Lung (tissue), 11 donors: ENCODE measurements at regions not wholly inside any gene's neighbourhood (a gene's known extent, or its start where the extent isn't known, plus 50 kb on each side); places are given as distances from the start of the nearest gene placed in this dataset.
"Not testable (repeated sequence)": the region's sequence is repeated elsewhere in the genome, so short reads cannot be mapped to it uniquely, and the experiment has no call there.

ENCODE experiments used
- ATAC-seq: fragments of 200-7000 bp; cut with Tn5 transposase; one replicate; pipeline ENCODE4 v1.9.1; 2020; ENCODE audit warnings: moderate number of reproducible peaks; ENCODE audit not compliant: insufficient read depth, low FRiP score
- DNase-seq, 3 donors: peaks; one replicate each; pipeline ENCODE4 v3.0.0-alpha.2; 2013 to 2017
- H3K27ac ChIP-seq, 2 donors: one replicate each; pipeline ENCODE4 v1.5.1; 2013; ENCODE audit warnings: mild to moderate bottlenecking in 2 of 2, moderate library complexity in 2 of 2, control low read depth in 1 of 2, inconsistent platforms in 1 of 2, low read depth in 1 of 2, low read length in 1 of 2
- H3K27me3 ChIP-seq, 3 donors: one replicate each; pipeline ENCODE4 v1.5.1; 2013; ENCODE audit warnings: low read length in 2 of 3; ENCODE audit not compliant: control insufficient read depth in 3 of 3, insufficient read depth in 3 of 3
- H3K36me3 ChIP-seq, 4 donors: one replicate each; pipeline ENCODE4 v1.5.1; 2013; ENCODE audit warnings: low read length in 4 of 4, mild to moderate bottlenecking in 1 of 4, moderate library complexity in 1 of 4; ENCODE audit not compliant: control insufficient read depth in 4 of 4, insufficient read depth in 4 of 4
- H3K4me1 ChIP-seq, 5 donors: one replicate each; pipeline ENCODE4 v1.5.1; 2013; ENCODE audit warnings: low read length in 5 of 5, mild to moderate bottlenecking in 2 of 5, moderate library complexity in 1 of 5; ENCODE audit not compliant: control insufficient read depth in 5 of 5, insufficient read depth in 5 of 5
- H3K4me3 ChIP-seq: one replicate; pipeline ENCODE4 v1.5.1; 2013; ENCODE audit warnings: mild to moderate bottlenecking, control low read depth, moderate library complexity
- H3K9ac ChIP-seq, 2 donors: one replicate each; pipeline ENCODE4 v1.5.1; 2013; ENCODE audit warnings: low read length in 2 of 2, control low read depth in 1 of 2; ENCODE audit not compliant: insufficient read depth in 1 of 2
- H3K9me3 ChIP-seq, 4 donors: one replicate each; pipeline ENCODE4 v1.5.1; 2013; ENCODE audit warnings: low read length in 3 of 4, mild to moderate bottlenecking in 1 of 4, moderate library complexity in 1 of 4; ENCODE audit not compliant: control insufficient read depth in 4 of 4, insufficient read depth in 3 of 4
- WGBS, 2 donors: extraction: QIAGEN DNeasy Blood & Tissue Kit; methylation state at CpG; one replicate each; pipeline ENCODE4 v1.1.7; 2013; 5-methylcytosine and 5-hydroxymethylcytosine counted together
- TF ChIP-seq, protein P1 (sequence below): IDR thresholded peaks from 2 replicates; pipeline ENCODE4 v1.5.1; 2012; ENCODE audit warnings: mild to moderate bottlenecking; ENCODE audit errors: control extremely low read depth, extremely low read depth
- donor health status: control.
- donor health status: control.
- donor health status: Bipolar disorder and iron deficiency.
- donor health status: healthy.
- donor health status: DM: yes; HTN: yes; CAD: no.

DNA sequence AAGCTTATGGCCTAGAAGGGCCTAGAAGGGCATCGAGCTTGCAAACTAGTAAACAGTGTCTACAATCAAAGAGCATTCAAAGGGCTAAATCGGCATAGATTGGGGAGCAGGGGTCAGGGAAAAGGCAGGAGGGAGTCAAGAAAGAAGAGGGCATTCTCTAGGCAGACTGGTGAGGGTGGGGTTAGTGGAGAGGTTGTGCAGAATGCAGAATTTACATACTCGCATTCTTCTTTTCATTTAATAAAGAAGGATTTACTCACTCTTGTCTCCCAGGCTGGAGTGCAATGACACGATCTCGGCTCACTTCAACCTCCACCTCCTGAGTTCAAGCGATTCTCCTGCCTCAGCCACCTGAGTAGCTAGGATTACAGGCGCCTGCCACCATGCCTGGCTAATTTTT is 110.7 kb downstream of the TRIM43 start:
- no peak overlapping the region for H3K4me3 ChIP-seq
- ATAC-seq, result no peak
- WGBS, 2 donors, result 93 to 95% methylated on average over 7 of the region's 7 CpGs

GRCh38 chr2:95707161-95707560 is 115.4 kb downstream of the TRIM43 start:
- H3K9me3 ChIP-seq, H3K4me3 ChIP-seq, ATAC-seq, DNase-seq, H3K27ac ChIP-seq, H3K9ac ChIP-seq, H3K27me3 ChIP-seq, H3K36me3 ChIP-seq, H3K4me1 ChIP-seq: not testable (repeated sequence)
- WGBS, 2 donors, result 87 to 92% methylated on average over 2 of the region's 2 CpGs

More for the DNA sequence above, 110.7 kb downstream of the TRIM43 start:
- no peaks in the 10 kb centered on the region for H3K9me3 ChIP-seq
- H3K36me3 ChIP-seq, result no peaks in the 10 kb centered on the region
- TF ChIP-seq, protein P1, sequence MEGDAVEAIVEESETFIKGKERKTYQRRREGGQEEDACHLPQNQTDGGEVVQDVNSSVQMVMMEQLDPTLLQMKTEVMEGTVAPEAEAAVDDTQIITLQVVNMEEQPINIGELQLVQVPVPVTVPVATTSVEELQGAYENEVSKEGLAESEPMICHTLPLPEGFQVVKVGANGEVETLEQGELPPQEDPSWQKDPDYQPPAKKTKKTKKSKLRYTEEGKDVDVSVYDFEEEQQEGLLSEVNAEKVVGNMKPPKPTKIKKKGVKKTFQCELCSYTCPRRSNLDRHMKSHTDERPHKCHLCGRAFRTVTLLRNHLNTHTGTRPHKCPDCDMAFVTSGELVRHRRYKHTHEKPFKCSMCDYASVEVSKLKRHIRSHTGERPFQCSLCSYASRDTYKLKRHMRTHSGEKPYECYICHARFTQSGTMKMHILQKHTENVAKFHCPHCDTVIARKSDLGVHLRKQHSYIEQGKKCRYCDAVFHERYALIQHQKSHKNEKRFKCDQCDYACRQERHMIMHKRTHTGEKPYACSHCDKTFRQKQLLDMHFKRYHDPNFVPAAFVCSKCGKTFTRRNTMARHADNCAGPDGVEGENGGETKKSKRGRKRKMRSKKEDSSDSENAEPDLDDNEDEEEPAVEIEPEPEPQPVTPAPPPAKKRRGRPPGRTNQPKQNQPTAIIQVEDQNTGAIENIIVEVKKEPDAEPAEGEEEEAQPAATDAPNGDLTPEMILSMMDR, result no peak
- no peaks in the 10 kb centered on the region for H3K27me3 ChIP-seq
- DNase-seq, result no peak
- H3K27ac ChIP-seq, result no peak overlapping the region
- peaks cover 0 to 5% (median 0%) of the 10 kb centered on the region in 5 donors for H3K4me1 ChIP-seq
- no peak overlapping the region for H3K9ac ChIP-seq

DNA sequence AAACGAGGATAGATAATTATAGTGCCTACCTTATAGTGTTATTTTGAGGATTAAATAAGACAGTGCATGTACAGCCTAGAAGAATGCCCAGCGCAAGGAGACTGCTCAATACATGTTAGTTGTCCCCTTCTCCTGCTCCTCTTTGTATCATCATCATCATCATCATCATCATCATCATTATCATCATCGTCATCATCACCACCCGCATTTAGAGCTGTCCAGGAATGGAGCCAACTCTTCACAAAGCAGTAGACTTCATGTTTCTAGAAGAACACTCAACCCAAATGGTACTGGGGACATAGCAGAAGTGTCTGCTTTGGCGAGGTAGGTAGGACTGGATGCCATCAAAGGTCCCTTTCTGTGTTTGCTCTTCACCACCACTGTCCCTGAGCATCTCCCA is 116.0 kb downstream of the TRIM43 start:
- Histone ChIP-seq H3K27ac (no peak overlapping the region), H3K9ac (no peak overlapping the region), H3K27me3 (no peaks in the 10 kb centered on the region), H3K36me3 (no peaks in the 10 kb centered on the region), H3K9me3 (no peaks in the 10 kb centered on the region), H3K4me3 (no peak overlapping the region), H3K4me1 (peaks cover 0 to 5% (median under 1%) of the 10 kb centered on the region in 5 donors)
- no peak for ATAC-seq
- TF ChIP-seq, protein P1, result no peak
- no peak for DNase-seq
- WGBS, 2 donors, result 94% methylated on average over 5 of the region's 5 CpGs

GRCh38 chr2:95709831-95710230 is 118.0 kb downstream of the TRIM43 start:
- Histone ChIP-seq H3K4me1 (peaks cover 0 to 17% (median 5%) of the 10 kb centered on the region in 5 donors), H3K27ac (no peak overlapping the region), H3K9me3 (no peaks in the 10 kb centered on the region), H3K9ac (no peak overlapping the region), H3K27me3 (no peaks in the 10 kb centered on the region), H3K4me3 (no peak overlapping the region), H3K36me3 (no peaks in the 10 kb centered on the region)
- DNase-seq, result no peak
- TF ChIP-seq, protein P1, result no peak
- ATAC-seq, result no peak

DNA sequence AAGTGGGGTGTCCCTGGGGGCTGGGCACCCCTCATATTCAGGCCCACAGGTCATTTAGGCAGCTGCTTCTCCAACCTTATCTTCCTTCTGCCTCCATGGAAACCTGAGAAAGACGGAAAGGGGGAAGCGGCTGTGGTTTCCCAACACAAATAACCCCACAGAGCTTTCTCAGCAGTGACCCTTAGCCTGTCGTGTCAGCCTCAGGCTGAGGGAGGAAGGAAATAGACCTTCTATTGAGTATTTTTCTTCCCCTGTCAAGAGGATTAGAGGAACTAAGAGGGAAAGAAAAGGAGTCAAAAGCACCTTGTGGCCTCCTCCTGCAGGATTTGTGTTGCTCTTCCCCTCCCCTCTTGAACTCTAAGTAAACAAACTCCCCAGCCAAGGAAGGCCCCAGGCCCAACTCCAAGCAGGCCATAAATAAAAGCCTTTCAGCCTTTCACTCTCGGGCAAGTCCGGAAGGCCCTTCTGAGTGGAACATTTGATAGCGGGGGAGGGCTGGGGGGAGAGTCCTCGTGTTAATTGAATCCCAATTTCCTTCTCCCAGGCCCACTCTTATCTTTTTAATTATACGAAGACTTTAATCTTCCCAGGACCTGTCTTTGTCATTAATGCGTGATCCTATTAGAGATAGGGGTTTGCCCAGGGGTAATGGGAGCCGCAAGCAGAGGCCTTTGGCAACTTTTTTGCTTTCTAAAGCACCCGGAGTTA is 121.8 kb downstream of the TRIM43 start:
- WGBS, 2 donors, result 37 to 45% methylated on average over 11 of the region's 11 CpGs
- H3K9ac ChIP-seq, H3K9me3 ChIP-seq, H3K27me3 ChIP-seq, H3K4me3 ChIP-seq, H3K36me3 ChIP-seq: not testable (repeated sequence)
- H3K4me1 ChIP-seq, result peaks cover 0 to 22% (median 5%) of the 10 kb centered on the region in 5 donors
- peak overlapping the region in 1 of 2 donors; percentile 79 for H3K27ac ChIP-seq
- DNase-seq (peak in 2 of 3 donors; percentile 18 to 50), ATAC-seq (peak; percentile 36)

DNA sequence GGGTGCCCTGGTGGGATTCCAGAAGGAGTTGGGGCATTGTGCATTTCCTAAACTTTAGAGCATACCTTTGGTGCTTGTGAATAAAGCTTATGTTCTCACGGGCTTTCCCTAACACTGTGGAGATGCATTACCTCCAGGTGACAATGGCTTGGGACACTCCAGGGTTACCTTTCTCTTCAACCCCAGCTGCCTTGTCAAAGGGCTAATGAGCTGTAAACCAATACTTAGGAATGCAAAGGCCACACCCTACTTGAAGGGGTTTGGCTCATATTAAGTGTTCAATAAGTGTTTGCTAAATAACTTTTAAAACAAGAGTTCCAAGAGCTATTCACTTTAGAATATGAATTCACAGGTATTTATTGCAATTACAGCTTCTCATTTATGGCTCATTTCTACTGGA is 122.6 kb downstream of the TRIM43 start:
- H3K36me3 ChIP-seq, H3K4me3 ChIP-seq, H3K9ac ChIP-seq, ATAC-seq, DNase-seq, H3K27me3 ChIP-seq, H3K9me3 ChIP-seq: not testable (repeated sequence)
- WGBS, 2 donors, result 65 to 92% methylated on average over 1 of the region's 1 CpG
- H3K4me1 ChIP-seq, result peaks cover 0 to 22% (median 5%) of the 10 kb centered on the region in 5 donors
- H3K27ac ChIP-seq, result peak overlapping the region in 1 of 2 donors; percentile 79
